Endodermal cell (in vitro differentiated cells): ENCODE measurements at regions not wholly inside any gene's neighbourhood (a gene's known extent, or its start where the extent isn't known, plus 50 kb on each side); places are given as distances from the start of the nearest gene placed in this dataset.
A peak's percentile ranks its signal among the peaks of the same experiment; 100 is the strongest.

Experiments
- DNase-seq: peaks from one replicate; pipeline ENCODE4 v3.0.0-alpha.2; 2017
- H3K27ac ChIP-seq: 2 replicates; pipeline ENCODE4 v1.5.1; 2013; ENCODE audit warnings: mild to moderate bottlenecking, low read depth, low read length, moderate library complexity
- H3K27me3 ChIP-seq: 2 replicates; pipeline ENCODE4 v1.6.1; 2013; ENCODE audit warnings: mild to moderate bottlenecking, low read length, moderate library complexity; ENCODE audit not compliant: insufficient read depth, control insufficient read depth, poor library complexity, severe bottlenecking
- H3K36me3 ChIP-seq: 2 replicates; pipeline ENCODE4 v1.7.0; 2013; ENCODE audit warnings: mild to moderate bottlenecking, low read length, moderate library complexity; ENCODE audit not compliant: control insufficient read depth, insufficient read depth
- H3K4me1 ChIP-seq: one replicate; pipeline ENCODE4 v1.7.0; 2013; ENCODE audit warnings: low read length; ENCODE audit not compliant: control insufficient read depth, insufficient read depth
- H3K4me3 ChIP-seq: 2 replicates; pipeline ENCODE4 v1.5.1; 2013; ENCODE audit warnings: mild to moderate bottlenecking, low read length, moderate library complexity
- H3K9ac ChIP-seq: 2 replicates; pipeline ENCODE4 v1.6.1; 2013; ENCODE audit warnings: mild to moderate bottlenecking, low read length, moderate library complexity; ENCODE audit not compliant: poor library complexity, severe bottlenecking; ENCODE audit errors: extremely low read depth
- H3K9me3 ChIP-seq: 2 replicates; pipeline ENCODE4 v1.6.1; 2013; ENCODE audit warnings: mild to moderate bottlenecking, low read length, moderate library complexity; ENCODE audit not compliant: control insufficient read depth
- H3K27ac Mint-ChIP-seq: 2 replicates; pipeline ENCODE4 v1.8.0; 2020; ENCODE audit warnings: mixed read lengths
- H3K27me3 Mint-ChIP-seq: 2 replicates; pipeline ENCODE4 v1.8.0; 2021; ENCODE audit warnings: mild to moderate bottlenecking, mixed read lengths; ENCODE audit not compliant: insufficient read depth
- H3K36me3 Mint-ChIP-seq: 2 replicates; pipeline ENCODE4 v1.8.0; 2020; ENCODE audit warnings: low read depth, mixed read lengths
- H3K4me1 Mint-ChIP-seq: 2 replicates; pipeline ENCODE4 v1.8.0; 2020; ENCODE audit warnings: mixed read lengths
- H3K4me3 Mint-ChIP-seq: 2 replicates; pipeline ENCODE4 v1.8.0; 2020; ENCODE audit warnings: mild to moderate bottlenecking, moderate library complexity, mixed read lengths
- H3K9me3 Mint-ChIP-seq: 2 replicates; pipeline ENCODE4 v1.8.0; 2020; ENCODE audit warnings: mild to moderate bottlenecking, mixed read lengths
- CTCF ChIP-seq: fragments of 200-600 bp; sonication (generic); conservative IDR thresholded peaks from 2 replicates; pipeline ENCODE4 v1.5.0; 2021; ENCODE audit warnings: antibody characterized with exemption, mild to moderate bottlenecking
- WGBS, 2 experiments: methylation state at CpG; one replicate each; pipeline versions ENCODE4 v1.1.5 to v1.1.7; 2013; ENCODE audit warnings: missing lambda C conversion rate in 2 of 2, mixed read lengths in 1 of 2; ENCODE audit not compliant: insufficient coverage in 1 of 2, insufficient read length in 1 of 2; 5-methylcytosine and 5-hydroxymethylcytosine counted together

DNA sequence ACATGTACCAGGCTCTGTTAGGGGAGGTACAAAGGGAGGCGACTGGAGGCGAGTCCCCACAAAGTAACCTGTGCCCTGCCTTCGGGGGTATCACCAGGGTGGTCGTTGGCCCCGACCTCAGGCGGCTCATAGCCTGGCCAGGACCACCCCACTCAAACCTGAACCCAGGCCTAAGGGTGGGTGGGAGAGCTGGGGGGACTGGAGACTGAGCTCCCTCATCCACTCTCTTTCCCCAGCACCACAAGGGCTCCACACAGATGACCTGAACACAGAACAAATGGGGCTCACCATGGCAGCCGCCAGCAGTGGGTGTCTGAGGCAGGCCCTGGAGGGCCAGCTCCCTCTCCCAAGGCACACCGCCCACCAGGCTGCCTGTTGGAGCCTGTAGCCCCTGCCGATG lies 120.6 kb upstream of the TNRC6C start:
- Mint-ChIP-seq H3K36me3 (no peaks in the 10 kb centered on the region), H3K4me3 (no peak overlapping the region), H3K4me1 (peaks cover 30% of the 10 kb centered on the region), H3K9me3 (no peaks in the 10 kb centered on the region), H3K27ac (no peak overlapping the region), H3K27me3 (peaks cover 2% of the 10 kb centered on the region)
- 89 to 93% methylated on average over 3 to 9 of the region's 9 CpGs for WGBS, 2 experiments
- Histone ChIP-seq H3K36me3 (no peaks in the 10 kb centered on the region), H3K9ac (no peak overlapping the region), H3K27me3 (no peaks in the 10 kb centered on the region), H3K27ac (no peak overlapping the region), H3K4me1 (peaks cover 9% of the 10 kb centered on the region), H3K4me3 (no peak overlapping the region), H3K9me3 (no peaks in the 10 kb centered on the region)
- no peak for TF ChIP-seq CTCF
- no peak for DNase-seq

DNA sequence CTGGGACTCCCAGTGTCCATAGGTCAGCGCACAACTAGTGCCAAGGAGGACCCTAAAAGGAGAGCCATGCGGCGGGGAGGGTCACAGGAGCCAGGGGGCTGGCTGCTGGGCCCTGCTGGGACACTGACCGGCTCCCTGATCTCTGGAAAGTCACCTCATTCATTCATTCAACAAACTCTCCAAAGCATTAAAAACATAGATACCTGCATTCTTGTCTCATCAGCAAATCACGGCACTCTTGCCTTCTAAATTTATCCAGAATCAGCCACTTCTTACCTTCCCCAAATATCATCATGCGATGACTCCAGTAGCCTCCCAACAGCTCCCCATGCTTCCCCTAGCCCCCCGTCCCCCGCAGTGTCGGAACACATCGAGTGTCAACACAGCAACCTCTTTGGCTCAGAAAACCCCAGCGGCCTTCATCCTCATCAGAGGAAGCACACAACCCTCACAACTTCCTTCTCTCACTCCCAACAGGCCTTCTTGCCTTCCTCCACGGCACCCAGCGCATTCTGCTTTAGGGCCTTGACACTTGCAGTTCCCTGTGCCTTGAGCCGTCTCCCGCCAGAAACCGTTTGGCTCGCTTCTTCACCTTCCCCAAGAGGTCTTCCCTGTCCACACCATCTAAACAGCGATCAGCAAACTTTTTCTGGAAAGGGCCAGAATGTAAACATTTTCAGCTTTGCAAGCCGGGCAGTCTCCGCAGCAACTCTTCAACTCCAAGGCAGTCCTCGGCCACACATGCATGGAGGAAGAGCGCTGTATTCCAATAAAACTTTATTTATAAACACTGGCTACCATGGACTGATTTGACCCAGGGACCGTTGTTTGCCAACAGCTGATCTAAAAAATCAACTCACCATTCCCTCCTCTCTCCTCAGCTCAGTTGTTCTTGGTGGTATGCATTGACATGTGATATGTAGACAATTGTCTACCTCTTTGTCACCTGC lies 119.5 kb upstream of the TNRC6C start:
- H3K36me3 Mint-ChIP-seq: no peaks in the 10 kb centered on the region
- peak; percentile 41 for DNase-seq

More for the DNA sequence above, 119.5 kb upstream of the TNRC6C start:
- Mint-ChIP-seq H3K27ac (no peak overlapping the region), H3K27me3 (no peaks in the 10 kb centered on the region), H3K9me3 (no peaks in the 10 kb centered on the region), H3K4me3 (no peak overlapping the region), H3K4me1 (peaks cover 29% of the 10 kb centered on the region)
- no peak overlapping the region for H3K9ac ChIP-seq
- no peaks in the 10 kb centered on the region for H3K27me3 ChIP-seq
- WGBS, 2 experiments: 95 to 98% methylated on average over 10 to 23 of the region's 23 CpGs
- H3K27ac ChIP-seq: no peak overlapping the region
- no peak for TF ChIP-seq CTCF
- H3K9me3 ChIP-seq: no peaks in the 10 kb centered on the region
- no peaks in the 10 kb centered on the region for H3K36me3 ChIP-seq
- no peak overlapping the region for H3K4me3 ChIP-seq
- H3K4me1 ChIP-seq: peaks cover 9% of the 10 kb centered on the region
